Skin epidermis (tissue), 12 donors: ENCODE measurements at regions not wholly inside any gene's neighbourhood (a gene's known extent, or its start where the extent isn't known, plus 50 kb on each side); places are given as distances from the start of the nearest gene placed in this dataset.

Experiments
- H3K27ac ChIP-seq, 21 experiments: fragments of 200-600 bp; sonication (generic) in 11 of 21; one replicate each; pipeline ENCODE4 v1.5.0; 2020; ENCODE audit warnings: mild to moderate bottlenecking in 3 of 21, inconsistent platforms in 2 of 21, moderate library complexity in 2 of 21
- H3K4me3 ChIP-seq, 7 experiments: fragments of 200-600 bp; sonication (generic) in 2 of 7; one replicate each; pipeline ENCODE4 v1.5.0; 2020; ENCODE audit warnings: inconsistent platforms in 2 of 7, mild to moderate bottlenecking in 2 of 7, moderate library complexity in 1 of 7

DNA sequence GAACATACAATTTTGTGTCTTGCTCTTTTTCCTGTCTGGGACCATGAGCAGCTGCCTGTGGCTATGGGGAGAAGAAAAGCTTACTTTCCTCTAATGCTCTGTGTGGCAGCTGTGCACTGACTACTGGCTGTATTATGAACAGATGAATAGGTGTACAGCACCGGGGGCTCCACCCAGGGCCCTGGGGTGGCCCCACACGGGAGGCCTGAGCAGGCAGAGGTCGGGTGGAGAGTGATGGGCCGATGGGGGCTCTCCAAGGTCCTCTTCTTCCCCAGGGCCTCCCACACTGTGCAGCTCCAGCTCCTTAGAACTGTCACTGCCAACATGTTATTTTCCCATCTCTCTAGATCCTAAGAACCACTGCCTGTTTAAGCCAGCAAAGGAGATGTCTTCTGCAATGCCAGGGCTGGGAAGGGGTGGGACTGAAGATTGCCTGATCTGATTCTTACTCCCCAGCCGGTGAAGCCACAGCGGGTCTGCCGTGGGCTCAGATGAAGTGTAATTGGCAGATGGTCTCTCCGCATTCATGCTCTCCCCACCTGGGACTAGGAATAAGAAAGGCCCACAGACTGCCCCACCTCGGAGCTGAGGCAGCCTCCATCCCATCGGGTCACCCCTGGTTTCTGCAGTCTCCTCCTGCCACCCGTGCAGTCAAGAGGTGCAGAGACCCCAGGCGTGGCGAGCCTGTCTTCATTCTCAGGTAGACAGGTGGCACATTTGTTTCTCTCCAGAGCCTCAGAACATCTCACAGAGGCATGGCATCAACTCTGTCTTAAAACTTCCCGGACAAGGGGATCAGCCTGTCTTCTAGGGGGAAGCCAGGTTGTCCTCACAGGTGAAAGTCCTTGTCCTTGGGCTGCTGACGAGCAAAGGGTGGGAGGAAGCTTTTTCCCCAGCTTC is 186.5 kb upstream of the GALNT2 start:
- Histone ChIP-seq H3K4me3 (no peak overlapping the region), H3K27ac (no peak overlapping the region)

DNA sequence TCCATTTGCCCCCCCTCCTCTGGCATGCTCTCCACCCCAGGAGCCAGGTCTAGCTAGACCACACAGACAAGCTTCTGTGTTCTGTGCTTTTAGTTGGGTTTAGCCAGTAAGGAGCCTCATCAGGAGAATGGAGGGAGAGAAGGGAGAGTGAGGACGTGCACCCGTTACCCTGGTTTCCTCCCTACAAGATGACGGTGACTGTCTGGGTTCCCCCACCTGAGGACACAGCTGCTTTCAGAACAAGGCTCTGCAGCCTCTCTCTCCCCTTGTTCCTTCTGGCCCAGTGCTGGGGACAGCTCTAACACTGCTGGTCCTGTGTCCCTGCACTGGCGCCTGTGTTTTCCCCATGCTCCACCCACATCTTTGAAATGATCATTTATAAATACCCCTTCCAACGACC is 184.4 kb upstream of the GALNT2 start:
- Histone ChIP-seq H3K4me3 (no peak overlapping the region), H3K27ac (no peak overlapping the region)

DNA sequence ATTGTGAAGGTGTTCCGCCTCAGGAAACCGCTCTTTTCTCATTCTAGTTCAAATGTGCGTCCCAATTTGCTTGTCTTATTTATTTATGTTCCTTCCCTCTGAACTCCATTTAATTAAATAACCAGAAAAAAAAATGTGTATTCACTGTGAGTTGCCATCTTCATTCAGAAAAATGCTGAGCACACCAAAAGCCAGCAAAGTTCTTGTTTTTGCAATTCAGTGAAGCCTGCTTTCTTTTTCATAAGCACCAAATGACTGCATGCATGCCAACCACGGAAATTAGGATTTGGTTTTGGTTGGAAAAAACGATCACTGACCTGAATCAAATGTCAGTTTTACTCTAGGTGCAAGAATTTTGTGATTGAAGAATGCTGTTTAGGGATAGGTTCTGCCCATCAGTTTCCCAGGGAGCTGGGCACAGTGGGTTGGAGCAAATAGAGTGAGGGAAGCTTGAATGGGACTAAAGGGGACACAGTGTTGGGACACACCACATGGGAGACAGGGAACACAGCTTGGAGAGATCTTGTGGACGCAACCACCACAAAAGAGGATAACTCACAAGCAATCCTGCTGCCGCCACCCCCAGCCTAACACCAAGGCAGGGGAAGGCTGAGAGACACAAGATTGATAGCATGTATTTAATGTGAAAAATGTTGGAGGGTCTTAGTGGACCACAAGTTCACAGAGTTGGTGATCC is 183.4 kb upstream of the GALNT2 start:
- H3K4me3 ChIP-seq = no peak overlapping the region
- H3K27ac ChIP-seq = no peak overlapping the region

DNA sequence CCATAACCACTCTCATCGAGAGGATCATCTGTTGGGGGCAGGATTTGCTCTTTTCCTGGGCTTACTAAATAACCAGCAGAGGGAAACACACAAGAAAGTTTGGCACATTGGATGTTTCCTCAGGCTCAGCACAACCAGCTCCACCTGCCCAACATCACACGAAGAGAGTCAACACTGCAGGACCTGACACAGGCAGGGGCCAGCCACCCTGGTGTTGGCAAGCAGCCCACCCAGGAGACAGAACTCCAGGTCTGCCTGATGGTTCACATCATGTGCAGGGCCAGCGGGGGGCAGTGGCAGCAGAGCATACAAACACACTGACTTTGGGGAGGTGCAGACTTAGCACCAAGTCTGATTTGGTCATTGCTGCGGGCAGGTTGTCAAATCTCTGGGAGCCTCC is 182.3 kb upstream of the GALNT2 start:
- H3K4me3 ChIP-seq = no peak overlapping the region
- no peak overlapping the region for H3K27ac ChIP-seq

- Histone ChIP-seq H3K4me3 (no peak overlapping the region), H3K27ac (no peak overlapping the region)
These were observed 181.2 kb upstream of the GALNT2 start for GRCh38 chr1:229885568-229886495.

DNA sequence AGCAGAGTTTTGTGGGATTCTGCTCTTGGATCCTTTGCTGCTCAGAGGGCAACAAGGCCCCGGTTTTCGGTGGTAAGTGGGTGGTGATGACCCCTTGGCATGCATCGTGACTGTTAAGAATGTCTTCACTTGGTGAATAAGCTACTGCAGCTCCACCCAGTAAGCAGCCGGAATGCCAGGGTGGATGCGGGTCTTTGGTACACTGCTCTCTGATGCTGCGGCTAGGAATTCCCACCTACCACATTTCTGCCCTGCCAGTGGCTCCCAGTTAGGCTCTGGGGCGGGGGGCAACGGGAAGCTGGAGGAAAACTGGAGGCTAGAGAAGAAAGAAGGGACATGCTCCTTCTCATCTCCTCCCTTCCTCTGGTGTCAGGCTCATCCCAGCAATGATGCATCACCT is 180.4 kb upstream of the GALNT2 start:
- H3K4me3 ChIP-seq = no peak overlapping the region
- no peak overlapping the region for H3K27ac ChIP-seq

- Histone ChIP-seq H3K27ac (no peak overlapping the region), H3K4me3 (no peak overlapping the region)
These were observed 179.8 kb upstream of the GALNT2 start for GRCh38 chr1:229887043-229887822.

DNA sequence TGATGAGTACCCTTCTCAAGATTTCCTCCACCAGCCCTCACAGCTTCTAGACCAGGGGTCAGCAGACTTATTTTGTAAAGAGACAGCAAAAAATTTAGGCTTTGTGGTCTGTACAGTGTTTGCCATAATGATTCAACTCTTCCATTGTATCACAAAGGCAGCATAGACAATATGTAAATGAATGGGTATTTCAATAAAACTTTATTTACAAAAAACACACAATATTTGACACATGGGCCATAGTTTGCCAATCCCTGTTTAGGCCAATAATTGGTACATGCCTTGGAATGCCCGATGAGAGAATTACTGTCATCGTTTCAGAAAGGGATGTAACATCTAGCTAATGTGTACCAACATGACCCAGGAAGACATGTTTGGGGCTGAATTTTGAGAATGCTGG is 178.9 kb upstream of the GALNT2 start:
- no peak overlapping the region for H3K27ac ChIP-seq
- no peak overlapping the region for H3K4me3 ChIP-seq

DNA sequence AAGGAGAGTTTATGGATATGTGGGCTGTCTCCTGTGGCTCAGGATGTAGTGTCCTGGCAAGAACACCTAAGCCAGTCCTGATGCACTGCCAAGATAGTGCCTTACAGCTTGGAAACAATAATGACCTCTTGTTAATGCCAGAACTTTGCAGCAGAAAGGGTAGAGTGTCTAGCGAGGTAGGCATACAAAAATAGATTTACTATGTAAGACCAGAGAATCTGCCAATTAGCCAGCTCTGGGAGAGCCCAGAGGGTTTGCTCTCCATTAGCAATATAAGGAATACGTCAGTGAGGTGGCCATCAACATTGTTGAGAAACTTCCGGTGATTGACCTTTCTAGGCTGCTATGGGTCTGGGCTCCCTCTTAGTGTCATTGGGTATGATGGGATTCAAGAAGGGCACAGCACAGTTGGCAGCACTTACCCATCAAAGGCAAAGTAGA is 178.5 kb upstream of the GALNT2 start:
- Histone ChIP-seq H3K4me3 (no peak overlapping the region), H3K27ac (no peak overlapping the region)

DNA sequence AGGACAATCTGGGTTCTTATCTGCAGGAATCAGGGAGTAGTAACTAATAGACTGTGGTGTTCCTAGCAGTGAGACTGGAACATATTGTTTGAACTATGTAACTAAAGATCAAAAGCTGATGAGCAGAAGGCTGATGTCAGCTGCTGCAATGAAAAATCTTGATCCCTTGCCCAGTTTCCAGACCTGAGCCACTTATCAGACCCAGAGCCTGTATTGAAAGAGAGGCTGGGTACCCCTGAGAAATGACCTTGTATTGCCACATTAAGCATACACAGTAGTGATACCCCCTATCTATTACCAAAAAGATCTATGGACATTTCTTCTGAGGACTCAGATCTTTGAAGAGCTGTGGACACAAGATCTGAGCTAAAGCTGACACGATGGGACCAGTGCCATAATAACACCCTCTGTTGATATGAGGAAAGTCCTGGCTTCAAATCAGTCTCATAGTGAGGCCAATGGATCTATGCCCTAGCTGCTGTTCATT is 178.0 kb upstream of the GALNT2 start:
- Histone ChIP-seq H3K4me3 (no peak overlapping the region), H3K27ac (no peak overlapping the region)

DNA sequence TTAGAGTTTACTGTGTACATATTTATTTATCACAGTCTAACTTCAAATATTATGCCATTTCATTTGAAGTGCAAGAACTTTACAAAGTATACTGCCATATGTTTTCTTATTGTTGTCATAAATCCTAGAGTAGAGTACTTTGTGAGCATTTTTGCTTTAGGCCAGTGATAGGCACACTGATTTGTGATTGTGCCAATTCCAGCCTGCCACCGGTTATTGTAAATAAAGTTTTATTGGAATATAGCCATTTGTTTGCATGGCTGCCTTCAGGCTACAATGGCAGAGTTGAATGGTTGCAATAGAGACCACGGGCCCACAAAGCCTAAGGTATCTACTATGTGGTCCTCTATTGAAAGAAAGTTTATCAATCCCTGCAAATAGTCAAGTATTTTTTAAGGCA is 175.8 kb upstream of the GALNT2 start:
- H3K27ac ChIP-seq = no peak overlapping the region
- no peak overlapping the region for H3K4me3 ChIP-seq

- H3K27ac ChIP-seq = no peak overlapping the region
- no peak overlapping the region for H3K4me3 ChIP-seq
These were observed 174.4 kb upstream of the GALNT2 start for GRCh38 chr1:229892515-229893117.

GRCh38 chr1:229893762-229894444 is 173.1 kb upstream of the GALNT2 start:
- no peak overlapping the region for H3K4me3 ChIP-seq
- no peak overlapping the region for H3K27ac ChIP-seq

DNA sequence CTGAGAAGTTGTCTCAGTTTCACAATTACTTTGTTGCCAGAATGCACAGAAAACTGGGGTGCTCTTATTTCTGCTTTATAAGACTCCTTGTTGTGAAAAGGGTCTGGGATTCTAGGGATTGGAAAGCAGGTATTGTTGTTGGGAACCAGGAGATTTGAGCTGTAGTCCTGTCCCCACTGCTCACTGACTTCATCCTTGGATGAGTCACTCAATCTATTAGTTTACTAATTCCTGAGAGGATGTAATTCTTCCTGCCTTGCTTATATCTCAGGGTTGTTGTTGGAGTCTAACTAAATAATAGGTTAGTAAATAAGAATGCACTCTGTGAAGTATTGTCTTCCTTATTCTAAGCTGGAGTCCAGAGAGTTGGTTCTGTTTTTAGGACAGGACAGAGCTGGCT is 172.5 kb upstream of the GALNT2 start:
- Histone ChIP-seq H3K4me3 (no peak overlapping the region), H3K27ac (no peak overlapping the region)

DNA sequence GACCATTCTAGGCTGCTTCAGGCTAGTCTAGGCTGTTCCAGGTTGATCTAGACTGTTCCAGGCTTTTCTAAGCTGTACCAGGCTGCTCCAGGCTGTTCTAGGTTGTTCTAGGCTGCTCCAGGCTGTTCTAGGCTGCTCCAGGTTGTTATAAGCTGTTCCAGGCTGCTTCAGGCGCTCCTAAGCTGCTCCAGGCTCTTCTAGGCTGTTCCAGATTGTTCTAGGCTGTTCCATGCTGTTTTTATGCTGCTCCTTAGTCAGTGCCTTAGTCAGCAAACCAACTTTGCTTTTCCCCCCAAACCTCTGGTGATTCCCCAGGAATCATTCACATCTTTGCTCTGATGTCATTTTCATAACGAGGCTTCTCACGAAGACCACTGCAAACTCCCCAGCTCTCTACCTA is 171.4 kb upstream of the GALNT2 start:
- no peak overlapping the region for H3K27ac ChIP-seq
- H3K4me3 ChIP-seq = no peak overlapping the region

GRCh38 chr1:229896306-229896705 is 170.7 kb upstream of the GALNT2 start:
- Histone ChIP-seq H3K27ac (no peak overlapping the region), H3K4me3 (no peak overlapping the region)

- no peak overlapping the region for H3K4me3 ChIP-seq
- H3K27ac ChIP-seq = no peak overlapping the region
These were observed 170.2 kb upstream of the GALNT2 start for GRCh38 chr1:229896861-229897260.

GRCh38 chr1:229897501-229897900 is 169.5 kb upstream of the GALNT2 start:
- H3K4me3 ChIP-seq = no peak overlapping the region
- H3K27ac ChIP-seq = no peak overlapping the region
